CD4-positive, alpha-beta T cell (primary cell): ENCODE measurements at regions not wholly inside any gene's neighbourhood (a gene's known extent, or its start where the extent isn't known, plus 50 kb on each side); places are given as distances from the start of the nearest gene placed in this dataset.

ENCODE experiments used
- ATAC-seq: fragments of 200-7000 bp; cut with Tn5 transposase; one replicate; pipeline ENCODE4 v1.10.0; 2022; ENCODE audit warnings: mild to moderate bottlenecking; ENCODE audit not compliant: poor library complexity
- CTCF ChIA-PET: fragments of 350-600 bp; sonication (Branson Sonifier 250); formaldehyde crosslinking; loops from one replicate; lab custom pipeline; 2021; ENCODE audit warnings: antibody characterized with exemption, inconsistent platforms; lab: Charles Lee
- POLR2A ChIA-PET: fragments of 350-600 bp; sonication (Branson Sonifier 250); formaldehyde crosslinking; loops from one replicate; lab custom pipeline; 2021; ENCODE audit warnings: antibody characterized with exemption, inconsistent platforms; lab: Charles Lee
- DNase-seq, 14 experiments: peaks; one replicate each; pipeline ENCODE4 v3.0.0-alpha.2; 2013 to 2020; ENCODE audit warnings: mixed read lengths in 2 of 14
- H3K27ac ChIP-seq, 2 donors: one replicate each; pipeline versions ENCODE4 v1.5.1 to v1.7.0; 2013; ENCODE audit warnings: low read length in 2 of 2, low read depth in 1 of 2, mild to moderate bottlenecking in 1 of 2
- H3K27me3 ChIP-seq, 2 experiments: 1 replicate in 1 of 2; 2 replicates in 1 of 2; pipeline versions ENCODE4 v1.6.1 to v1.7.0; 2013; ENCODE audit warnings: low read length in 2 of 2, control low read depth in 1 of 2, mild to moderate bottlenecking in 1 of 2, moderate library complexity in 1 of 2; ENCODE audit not compliant: insufficient read depth in 2 of 2, control insufficient read depth in 1 of 2
- H3K36me3 ChIP-seq: one replicate; pipeline ENCODE4 v1.6.1; 2013; ENCODE audit warnings: low read length, control low read depth; ENCODE audit not compliant: insufficient read depth
- H3K4me1 ChIP-seq: one replicate; pipeline ENCODE4 v1.6.1; 2013; ENCODE audit warnings: low read length, control low read depth; ENCODE audit not compliant: insufficient read depth
- H3K4me3 ChIP-seq: one replicate; pipeline ENCODE4 v1.5.1; 2013; ENCODE audit warnings: mild to moderate bottlenecking, low read length, moderate library complexity
- H3K9me3 ChIP-seq, 2 experiments: 1 replicate in 1 of 2; 2 replicates in 1 of 2; pipeline versions ENCODE4 v1.6.1 to v1.7.0; 2013; ENCODE audit warnings: low read length in 2 of 2, mild to moderate bottlenecking in 2 of 2, control low read depth in 1 of 2, moderate library complexity in 1 of 2; ENCODE audit not compliant: control insufficient read depth in 1 of 2, insufficient read depth in 1 of 2
- H3K27ac Mint-ChIP-seq: one replicate; pipeline ENCODE4 v1.8.0; 2020; ENCODE audit warnings: mixed read lengths
- H3K27me3 Mint-ChIP-seq: one replicate; pipeline ENCODE4 v1.8.0; 2021; ENCODE audit warnings: mixed read lengths
- H3K36me3 Mint-ChIP-seq: one replicate; pipeline ENCODE4 v1.8.0; 2021; ENCODE audit warnings: low read depth, mixed read lengths
- H3K4me1 Mint-ChIP-seq: one replicate; pipeline ENCODE4 v1.8.0; 2021; ENCODE audit warnings: low read depth, mixed read lengths
- H3K4me3 Mint-ChIP-seq: one replicate; pipeline ENCODE4 v1.8.0; 2020; ENCODE audit warnings: mild to moderate bottlenecking, mixed read lengths
- H3K9me3 Mint-ChIP-seq: one replicate; pipeline ENCODE4 v1.8.0; 2020; ENCODE audit warnings: mixed read lengths
- intact Hi-C, 2 experiments: fragments of 100-400 bp; cut with DNase I in 1 of 2; cut with micrococcal nuclease in 1 of 2; formaldehyde crosslinking; loops; one replicate each; pipeline versions ENCODE4 v1.15.1 to v1.9.0; 2023 to 2025; cut with DNase I, micrococcal nuclease
- TF ChIP-seq, protein P1 (sequence below): fragments of 200-600 bp; IDR thresholded peaks from one replicate; pipeline ENCODE4 v1.8.0; 2022; ENCODE audit warnings: antibody characterized with exemption, mild to moderate bottlenecking

DNA sequence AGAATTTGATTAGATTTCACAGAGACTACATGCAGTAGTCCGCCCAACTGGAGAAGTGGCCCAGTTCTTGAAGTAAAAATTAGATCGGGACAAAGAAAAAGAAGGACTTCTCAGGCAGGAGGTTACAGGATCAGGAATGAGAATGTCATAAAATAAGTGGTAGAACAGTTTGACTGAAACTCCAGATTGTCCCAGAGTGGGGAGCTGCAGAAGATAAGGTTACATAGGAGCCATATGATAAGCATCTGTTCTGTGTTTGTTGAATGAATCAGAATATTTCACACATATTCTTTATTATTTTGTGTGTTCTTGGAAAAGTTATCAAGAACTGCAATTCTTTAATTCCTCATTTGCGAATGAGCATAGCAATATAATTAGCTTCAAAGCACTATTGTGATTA, 210.6 kb downstream of the AASDHPPT start:
- ATAC-seq (no peak), DNase-seq (no peak)
- ChIA-PET POLR2A (no interaction called here), CTCF (no interaction called here)
- Histone ChIP-seq H3K9me3 (no peaks in the 10 kb centered on the region), H3K4me3 (no peak overlapping the region), H3K36me3 (no peaks in the 10 kb centered on the region), H3K4me1 (no peaks in the 10 kb centered on the region), H3K27me3 (no peaks in the 10 kb centered on the region), H3K27ac (no peak overlapping the region)
- Mint-ChIP-seq H3K27me3 (no peaks in the 10 kb centered on the region), H3K9me3 (no peaks in the 10 kb centered on the region), H3K27ac (no peak overlapping the region), H3K36me3 (no peaks in the 10 kb centered on the region), H3K4me3 (no peak overlapping the region), H3K4me1 (no peaks in the 10 kb centered on the region)
- intact Hi-C loops: no loop called here
- TF ChIP-seq, protein P1, sequence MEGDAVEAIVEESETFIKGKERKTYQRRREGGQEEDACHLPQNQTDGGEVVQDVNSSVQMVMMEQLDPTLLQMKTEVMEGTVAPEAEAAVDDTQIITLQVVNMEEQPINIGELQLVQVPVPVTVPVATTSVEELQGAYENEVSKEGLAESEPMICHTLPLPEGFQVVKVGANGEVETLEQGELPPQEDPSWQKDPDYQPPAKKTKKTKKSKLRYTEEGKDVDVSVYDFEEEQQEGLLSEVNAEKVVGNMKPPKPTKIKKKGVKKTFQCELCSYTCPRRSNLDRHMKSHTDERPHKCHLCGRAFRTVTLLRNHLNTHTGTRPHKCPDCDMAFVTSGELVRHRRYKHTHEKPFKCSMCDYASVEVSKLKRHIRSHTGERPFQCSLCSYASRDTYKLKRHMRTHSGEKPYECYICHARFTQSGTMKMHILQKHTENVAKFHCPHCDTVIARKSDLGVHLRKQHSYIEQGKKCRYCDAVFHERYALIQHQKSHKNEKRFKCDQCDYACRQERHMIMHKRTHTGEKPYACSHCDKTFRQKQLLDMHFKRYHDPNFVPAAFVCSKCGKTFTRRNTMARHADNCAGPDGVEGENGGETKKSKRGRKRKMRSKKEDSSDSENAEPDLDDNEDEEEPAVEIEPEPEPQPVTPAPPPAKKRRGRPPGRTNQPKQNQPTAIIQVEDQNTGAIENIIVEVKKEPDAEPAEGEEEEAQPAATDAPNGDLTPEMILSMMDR: no peak

DNA sequence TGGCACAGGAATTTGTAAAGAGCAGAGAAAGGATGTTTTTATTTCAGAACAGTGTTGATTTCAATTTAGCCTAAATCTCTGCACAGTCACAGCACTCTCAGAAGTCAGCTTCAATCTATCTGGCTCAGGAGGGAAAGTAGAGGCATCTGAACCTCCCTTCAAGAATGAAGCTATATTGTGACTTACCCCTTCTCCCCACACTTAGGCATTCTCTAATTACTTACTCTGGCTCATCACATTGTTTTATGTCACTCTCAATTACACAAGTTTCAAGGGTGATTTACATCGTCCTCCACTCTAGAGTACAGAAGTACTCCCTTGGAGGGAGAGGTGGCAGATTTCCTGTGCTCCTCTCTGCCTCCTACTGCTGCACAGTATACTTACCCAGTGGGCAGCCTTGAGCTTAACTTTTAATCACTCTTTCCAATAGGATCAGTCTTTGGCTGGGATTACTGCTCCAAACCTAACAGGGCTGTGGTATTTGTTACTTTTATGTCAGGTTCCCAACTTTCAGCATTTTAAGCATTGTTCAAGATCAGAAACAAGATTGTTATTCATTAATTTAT, 211.4 kb downstream of the AASDHPPT start:
- H3K27me3 ChIP-seq: no peaks in the 10 kb centered on the region
- POLR2A ChIA-PET: no interaction called here
- no peaks in the 10 kb centered on the region for H3K4me1 ChIP-seq
- DNase-seq (no peak), ATAC-seq (no peak)
- Mint-ChIP-seq H3K27ac (no peak overlapping the region), H3K4me3 (no peak overlapping the region), H3K36me3 (no peaks in the 10 kb centered on the region), H3K27me3 (no peaks in the 10 kb centered on the region), H3K9me3 (no peaks in the 10 kb centered on the region), H3K4me1 (no peaks in the 10 kb centered on the region)
- no peaks in the 10 kb centered on the region for H3K36me3 ChIP-seq
- CTCF ChIA-PET: no interaction called here
- H3K4me3 ChIP-seq: no peak overlapping the region
- intact Hi-C loops: no loop called here
- H3K9me3 ChIP-seq: no peaks in the 10 kb centered on the region
- TF ChIP-seq, protein P1: no peak
- H3K27ac ChIP-seq: no peak overlapping the region

DNA sequence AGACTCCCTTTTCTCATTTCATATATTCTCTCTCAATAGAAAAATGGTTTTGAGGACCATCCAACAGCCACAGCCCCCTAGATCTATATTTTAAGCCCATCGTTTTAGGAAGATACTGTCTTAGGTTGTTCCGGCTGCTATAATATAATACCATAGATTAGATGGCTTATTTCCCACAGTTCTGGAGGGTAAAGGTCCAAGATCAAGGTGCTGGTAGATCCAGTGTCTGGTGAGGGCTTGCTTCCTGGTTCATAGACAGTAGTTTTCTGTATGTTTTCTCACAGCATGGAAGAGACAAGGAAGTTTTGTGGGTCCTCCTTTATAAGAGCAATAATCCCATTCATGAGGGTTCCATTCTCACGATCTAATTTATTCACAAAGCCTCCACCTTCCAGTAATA, 215.1 kb downstream of the AASDHPPT start:
- ATAC-seq (no peak), DNase-seq (no peak)
- no peak overlapping the region for H3K4me3 ChIP-seq
- Mint-ChIP-seq H3K27ac (no peak overlapping the region), H3K36me3 (no peaks in the 10 kb centered on the region), H3K4me3 (no peak overlapping the region), H3K9me3 (peaks cover 4% of the 10 kb centered on the region), H3K27me3 (no peaks in the 10 kb centered on the region), H3K4me1 (no peaks in the 10 kb centered on the region)
- H3K4me1 ChIP-seq: no peaks in the 10 kb centered on the region
- no peak overlapping the region for H3K27ac ChIP-seq
- intact Hi-C loops: no loop called here
- TF ChIP-seq, protein P1: no peak
- ChIA-PET POLR2A (no interaction called here), CTCF (no interaction called here)
- H3K9me3 ChIP-seq: peaks cover 0 to 5% of the 10 kb centered on the region in 2 experiments
- H3K27me3 ChIP-seq: no peaks in the 10 kb centered on the region
- H3K36me3 ChIP-seq: no peaks in the 10 kb centered on the region
